WTC11 (cell line): ENCODE measurements at regions not wholly inside any gene's neighbourhood (a gene's known extent, or its start where the extent isn't known, plus 50 kb on each side); places are given as distances from the start of the nearest gene placed in this dataset.

ENCODE experiments used
- ATAC-seq: fragments of 200-7000 bp; cut with Tn5 transposase; 2 replicates; pipeline ENCODE4 v1.10.0; 2021; ENCODE audit warnings: mild to moderate bottlenecking, moderate library complexity
- CTCF ChIA-PET: fragments of 300-600 bp; sonication (Branson Sonifier 250); formaldehyde crosslinking; loops from one replicate; lab custom pipeline; 2021; ENCODE audit warnings: antibody characterized with exemption; lab: Charles Lee
- POLR2A ChIA-PET: fragments of 350-600 bp; sonication (Branson Sonifier 250); formaldehyde crosslinking; loops from one replicate; lab custom pipeline; 2021; ENCODE audit warnings: antibody characterized with exemption; lab: Charles Lee
- DNase-seq: peaks from one replicate; pipeline ENCODE4 v3.0.0; 2021; ENCODE audit warnings: low spot score
- H3K27ac Mint-ChIP-seq: 2 replicates; pipeline ENCODE4 v1.8.0; 2021; ENCODE audit warnings: mixed read lengths
- H3K27me3 Mint-ChIP-seq: 2 replicates; pipeline ENCODE4 v1.8.0; 2021; ENCODE audit warnings: low read depth, mild to moderate bottlenecking, moderate library complexity, mixed read lengths
- H3K36me3 Mint-ChIP-seq: 2 replicates; pipeline ENCODE4 v1.8.0; 2021; ENCODE audit warnings: mixed read lengths
- H3K4me1 Mint-ChIP-seq: 2 replicates; pipeline ENCODE4 v1.8.0; 2022; ENCODE audit warnings: mixed read lengths
- H3K4me3 Mint-ChIP-seq: 2 replicates; pipeline ENCODE4 v1.8.0; 2021; ENCODE audit warnings: mild to moderate bottlenecking, moderate library complexity, mixed read lengths
- H3K9me3 Mint-ChIP-seq: 2 replicates; pipeline ENCODE4 v1.8.0; 2021; ENCODE audit warnings: mixed read lengths
- AR ChIP-seq: fragments of 250-450 bp; sonication (Bioruptor Pico); IDR thresholded peaks from 2 replicates; pipeline ENCODE4 v1.9.0; 2021; ENCODE audit warnings: mild to moderate bottlenecking
- E2F5 ChIP-seq: sonication (generic); formaldehyde crosslinking; IDR thresholded peaks from 2 replicates; pipeline ENCODE4 v1.8.1; 2022; ENCODE audit warnings: mild to moderate bottlenecking, moderate library complexity, missing genetic modification reagents
- MLX ChIP-seq: sonication (generic); formaldehyde crosslinking; IDR thresholded peaks from 2 replicates; pipeline ENCODE4 v1.8.1; 2023; ENCODE audit warnings: mild to moderate bottlenecking, missing genetic modification reagents, moderate library complexity
- ZNF232 ChIP-seq: sonication (generic); formaldehyde crosslinking; IDR thresholded peaks from 2 replicates; pipeline ENCODE4 v1.8.0; 2022; ENCODE audit warnings: mild to moderate bottlenecking, missing genetic modification reagents
- ZNF425 ChIP-seq: fragments of 250-450 bp; sonication (Bioruptor Pico); conservative IDR thresholded peaks from 2 replicates; pipeline ENCODE4 v1.9.0; 2021; ENCODE audit warnings: mild to moderate bottlenecking
- TF ChIP-seq, protein P1 (sequence below): fragments of 200-600 bp; IDR thresholded peaks from 2 replicates; pipeline ENCODE4 v1.8.0; 2022; ENCODE audit warnings: antibody characterized with exemption
- TF ChIP-seq, protein P2 (sequence below): sonication (generic); formaldehyde crosslinking; IDR thresholded peaks from 2 replicates; pipeline ENCODE4 v1.8.1; 2023; ENCODE audit warnings: mild to moderate bottlenecking, moderate library complexity, missing genetic modification reagents

DNA sequence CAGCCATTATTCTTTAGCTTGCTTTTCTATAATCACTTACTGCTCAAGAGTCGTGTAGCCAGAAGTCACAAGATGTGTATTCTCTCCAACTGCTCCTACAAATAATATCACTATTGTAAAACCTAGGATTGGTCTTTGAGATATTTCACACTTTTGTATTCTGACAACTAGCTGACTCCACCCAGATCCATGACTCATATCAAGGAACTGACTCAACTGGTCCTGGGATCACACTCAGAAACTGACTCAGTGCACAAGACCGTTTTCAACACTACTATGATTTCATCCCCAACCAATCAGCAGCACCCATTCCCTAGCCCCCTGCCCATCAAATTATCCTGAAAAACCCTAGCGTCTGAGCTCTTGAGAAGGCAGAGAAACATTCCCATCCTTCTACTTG lies 56.5 kb upstream of the ORC5 start:
- no peaks in the 10 kb centered on the region for H3K4me1 Mint-ChIP-seq
- no peak overlapping the region for H3K27ac Mint-ChIP-seq
- peaks cover 49% of the 10 kb centered on the region for H3K9me3 Mint-ChIP-seq
- peaks cover 4% of the 10 kb centered on the region for H3K27me3 Mint-ChIP-seq
- H3K36me3 Mint-ChIP-seq = peaks cover 28% of the 10 kb centered on the region
- no peak for DNase-seq
- CTCF ChIA-PET = no interaction called here
- TF ChIP-seq, protein P1, sequence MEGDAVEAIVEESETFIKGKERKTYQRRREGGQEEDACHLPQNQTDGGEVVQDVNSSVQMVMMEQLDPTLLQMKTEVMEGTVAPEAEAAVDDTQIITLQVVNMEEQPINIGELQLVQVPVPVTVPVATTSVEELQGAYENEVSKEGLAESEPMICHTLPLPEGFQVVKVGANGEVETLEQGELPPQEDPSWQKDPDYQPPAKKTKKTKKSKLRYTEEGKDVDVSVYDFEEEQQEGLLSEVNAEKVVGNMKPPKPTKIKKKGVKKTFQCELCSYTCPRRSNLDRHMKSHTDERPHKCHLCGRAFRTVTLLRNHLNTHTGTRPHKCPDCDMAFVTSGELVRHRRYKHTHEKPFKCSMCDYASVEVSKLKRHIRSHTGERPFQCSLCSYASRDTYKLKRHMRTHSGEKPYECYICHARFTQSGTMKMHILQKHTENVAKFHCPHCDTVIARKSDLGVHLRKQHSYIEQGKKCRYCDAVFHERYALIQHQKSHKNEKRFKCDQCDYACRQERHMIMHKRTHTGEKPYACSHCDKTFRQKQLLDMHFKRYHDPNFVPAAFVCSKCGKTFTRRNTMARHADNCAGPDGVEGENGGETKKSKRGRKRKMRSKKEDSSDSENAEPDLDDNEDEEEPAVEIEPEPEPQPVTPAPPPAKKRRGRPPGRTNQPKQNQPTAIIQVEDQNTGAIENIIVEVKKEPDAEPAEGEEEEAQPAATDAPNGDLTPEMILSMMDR = no peak
- TF ChIP-seq ZNF232 (CRISPR knock-in tag) = no peak
- TF ChIP-seq AR = no peak
- no peak for TF ChIP-seq ZNF425
- no peak for TF ChIP-seq E2F5 (CRISPR knock-in tag)
- no peak for TF ChIP-seq MLX (CRISPR knock-in tag)
- TF ChIP-seq, all 79 proteins: peak for 0
- H3K4me3 Mint-ChIP-seq = no peak overlapping the region
- no peak for ATAC-seq
- POLR2A ChIA-PET = no interaction called here

DNA sequence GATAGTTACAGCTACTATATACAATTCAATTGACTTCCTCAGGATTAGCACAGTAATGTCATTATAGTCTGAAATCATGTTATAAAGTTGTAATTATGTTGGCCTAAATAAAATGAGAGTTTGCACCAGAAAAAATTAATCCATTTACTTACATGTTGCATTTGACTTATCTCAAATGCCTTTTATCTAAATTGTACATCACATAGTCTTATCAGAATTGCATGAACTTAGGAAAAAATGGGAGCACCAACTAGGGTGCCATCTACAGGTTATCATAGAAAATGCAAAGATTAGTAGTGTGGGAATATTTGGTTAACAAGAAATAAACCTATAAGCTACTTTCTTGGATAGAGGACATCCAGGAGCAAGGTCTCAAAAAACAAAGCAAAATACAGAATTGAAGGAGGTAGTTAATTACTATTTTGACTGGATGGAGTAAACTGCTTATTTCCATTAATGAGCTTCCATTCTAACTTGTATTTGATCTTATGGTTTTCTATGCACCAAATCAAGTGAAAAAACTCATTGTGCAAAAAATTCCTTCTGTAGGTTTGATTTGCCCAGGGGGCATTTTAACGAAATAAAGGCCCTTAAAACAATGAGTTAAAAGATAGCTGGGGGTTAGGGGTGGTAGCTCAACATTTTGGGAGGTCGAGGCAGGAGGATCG lies 60.0 kb upstream of the ORC5 start:
- Mint-ChIP-seq H3K36me3 (peaks cover 27% of the 10 kb centered on the region), H3K27me3 (no peaks in the 10 kb centered on the region; the same call in 1 of the 2 replicates), H3K9me3 (peaks cover 33% of the 10 kb centered on the region), H3K4me3 (no peak overlapping the region), H3K27ac (no peak overlapping the region), H3K4me1 (no peaks in the 10 kb centered on the region)
- TF ChIP-seq, protein P2, sequence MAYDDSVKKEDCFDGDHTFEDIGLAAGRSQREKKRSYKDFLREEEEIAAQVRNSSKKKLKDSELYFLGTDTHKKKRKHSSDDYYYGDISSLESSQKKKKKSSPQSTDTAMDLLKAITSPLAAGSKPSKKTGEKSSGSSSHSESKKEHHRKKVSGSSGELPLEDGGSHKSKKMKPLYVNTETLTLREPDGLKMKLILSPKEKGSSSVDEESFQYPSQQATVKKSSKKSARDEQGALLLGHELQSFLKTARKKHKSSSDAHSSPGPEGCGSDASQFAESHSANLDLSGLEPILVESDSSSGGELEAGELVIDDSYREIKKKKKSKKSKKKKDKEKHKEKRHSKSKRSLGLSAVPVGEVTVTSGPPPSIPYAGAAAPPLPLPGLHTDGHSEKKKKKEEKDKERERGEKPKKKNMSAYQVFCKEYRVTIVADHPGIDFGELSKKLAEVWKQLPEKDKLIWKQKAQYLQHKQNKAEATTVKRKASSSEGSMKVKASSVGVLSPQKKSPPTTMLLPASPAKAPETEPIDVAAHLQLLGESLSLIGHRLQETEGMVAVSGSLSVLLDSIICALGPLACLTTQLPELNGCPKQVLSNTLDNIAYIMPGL (CRISPR knock-in tag) = no peak
- TF ChIP-seq, protein P1 = peak; percentile 41; the same call in 1 of the 2 replicates
- ChIA-PET CTCF (interaction anchor here (0.5 to 1.9 kb wide), 11 partner anchors 9 to 1041 kb away, joined by 3 to 29 read pairs (median 3); no protein-coding TSS in a partner anchor), POLR2A (no interaction called here)
- ATAC-seq (no peak), DNase-seq (no peak)
